ENCODE measurements at regions not wholly inside any gene's neighbourhood (a gene's known extent, or its start where the extent isn't known, plus 50 kb on each side); places are given as distances from the start of the nearest gene placed in this dataset.

DNA sequence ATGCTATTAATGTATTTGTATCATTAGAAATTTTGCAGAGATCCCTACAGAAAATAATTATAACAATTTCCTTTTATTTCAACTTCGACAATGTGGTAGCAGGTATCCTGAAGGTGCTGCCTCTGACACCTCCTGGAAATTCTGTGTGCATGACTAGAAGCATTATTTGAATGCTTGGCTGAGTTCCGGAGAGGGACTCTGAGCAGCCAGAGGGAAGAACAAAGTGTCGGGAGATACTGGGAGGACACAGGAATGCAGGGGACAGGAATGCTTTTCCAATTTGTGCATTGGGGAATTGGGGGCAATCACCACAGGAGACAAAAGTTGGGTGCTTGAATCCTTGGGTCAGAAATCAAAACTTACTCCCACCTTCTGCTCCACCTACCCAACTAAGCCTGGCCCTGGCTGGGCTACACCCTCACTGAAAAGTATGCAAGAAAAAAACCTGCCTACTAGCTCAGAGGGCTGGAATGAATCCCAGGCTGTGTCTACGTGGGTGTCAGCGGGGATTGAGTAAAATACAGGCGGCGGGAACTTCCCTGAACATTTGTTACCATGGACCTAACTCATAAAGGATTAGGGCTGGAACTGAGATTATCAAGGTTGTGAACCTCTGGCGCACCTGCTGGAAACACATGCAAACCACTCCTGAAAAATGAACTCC lies 299.3 kb downstream of the SOX11 start:
- DNase-seq: no peak

GRCh38 chr2:5995832-5996231 lies 303.6 kb downstream of the SOX11 start:
- no peak for DNase-seq

GRCh38 chr2:6008186-6008585 lies 316.0 kb downstream of the SOX11 start:
- DNase-seq: no peak

- no peak for DNase-seq
Observed at GRCh38 chr2:6008726-6009125, 316.5 kb downstream of the SOX11 start.

GRCh38 chr2:6010163-6010562 lies 318.0 kb downstream of the SOX11 start:
- no peak for DNase-seq

GRCh38 chr2:6011921-6012320 lies 319.7 kb downstream of the SOX11 start:
- DNase-seq: no peak

- no peak for DNase-seq
Observed at GRCh38 chr2:6017736-6018286, 325.6 kb downstream of the SOX11 start.

- DNase-seq: no peak
Observed at GRCh38 chr2:6024229-6024628, 332.0 kb downstream of the SOX11 start.

DNA sequence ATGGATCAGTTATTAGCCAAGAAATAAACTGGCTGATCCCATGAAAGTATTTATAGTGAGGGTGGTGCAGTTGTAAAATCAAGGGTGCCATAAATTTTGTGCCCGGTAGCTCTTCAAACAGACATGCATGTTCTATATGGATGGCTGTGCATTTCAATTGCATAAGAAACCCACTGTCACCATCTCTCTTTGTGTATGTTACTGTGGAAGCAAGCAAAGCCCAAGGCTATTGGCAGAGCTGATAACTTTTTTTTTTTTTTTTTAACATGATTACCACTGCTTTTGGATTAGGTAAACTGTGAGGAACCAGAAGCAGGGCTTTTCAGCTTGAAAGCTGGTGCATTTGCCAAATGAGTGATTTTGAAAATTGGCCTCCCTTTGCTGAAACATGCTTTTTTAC lies 332.6 kb downstream of the SOX11 start:
- DNase-seq: no peak

DNA sequence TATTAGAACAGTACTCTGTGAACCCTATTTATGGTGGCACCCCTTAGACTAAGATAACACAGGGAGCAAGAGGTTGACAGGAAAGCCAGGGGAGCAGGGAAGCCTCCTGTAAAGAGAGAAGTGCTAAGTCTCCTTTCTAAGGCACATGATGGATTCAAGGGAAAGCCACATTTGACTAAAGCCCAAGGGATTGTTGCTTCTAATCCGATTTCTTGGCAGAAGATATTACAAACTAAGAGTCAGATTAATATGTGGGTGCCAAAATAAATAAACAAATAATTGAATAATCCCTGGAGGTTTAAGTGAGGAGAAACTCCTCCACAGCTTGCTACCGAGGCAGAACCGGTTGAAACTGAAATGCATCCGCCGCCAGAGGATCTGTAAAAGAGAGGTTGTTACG lies 333.2 kb downstream of the SOX11 start:
- no peak for DNase-seq

GRCh38 chr2:6027066-6027465 lies 334.9 kb downstream of the SOX11 start:
- no peak for DNase-seq

DNA sequence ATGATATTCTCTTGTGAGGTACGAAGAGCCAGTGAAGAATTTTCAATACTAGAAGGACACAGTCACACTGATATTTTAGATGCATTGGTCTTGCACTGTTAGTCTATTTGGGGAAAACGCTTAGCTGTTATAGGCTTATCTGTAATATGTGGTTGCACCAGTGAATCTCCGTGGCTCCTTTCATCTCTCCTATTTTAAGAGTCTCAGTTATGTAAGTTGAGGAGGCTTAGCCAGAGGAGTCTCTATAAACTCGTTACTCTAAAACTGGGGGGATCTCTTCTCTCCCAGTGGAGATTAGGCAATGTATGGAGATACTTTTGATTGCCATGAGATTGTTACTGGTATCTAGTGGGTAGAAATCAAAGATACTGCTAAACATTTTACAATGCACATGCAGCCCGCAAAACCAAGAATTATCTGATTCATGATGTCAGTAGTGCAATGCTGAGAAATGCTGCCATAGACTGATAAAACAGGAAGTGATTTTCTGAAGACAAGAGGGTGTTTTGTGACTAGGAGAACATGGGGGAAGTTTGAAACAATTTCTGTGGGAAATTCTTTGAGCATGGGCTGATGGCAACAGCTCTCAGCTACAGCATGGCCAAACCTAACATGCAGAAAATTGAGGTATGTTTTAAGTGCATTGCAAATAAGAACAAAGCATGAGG lies 339.1 kb downstream of the SOX11 start:
- DNase-seq: no peak

GRCh38 chr2:6036211-6036610 lies 344.0 kb downstream of the SOX11 start:
- no peak for DNase-seq

DNA sequence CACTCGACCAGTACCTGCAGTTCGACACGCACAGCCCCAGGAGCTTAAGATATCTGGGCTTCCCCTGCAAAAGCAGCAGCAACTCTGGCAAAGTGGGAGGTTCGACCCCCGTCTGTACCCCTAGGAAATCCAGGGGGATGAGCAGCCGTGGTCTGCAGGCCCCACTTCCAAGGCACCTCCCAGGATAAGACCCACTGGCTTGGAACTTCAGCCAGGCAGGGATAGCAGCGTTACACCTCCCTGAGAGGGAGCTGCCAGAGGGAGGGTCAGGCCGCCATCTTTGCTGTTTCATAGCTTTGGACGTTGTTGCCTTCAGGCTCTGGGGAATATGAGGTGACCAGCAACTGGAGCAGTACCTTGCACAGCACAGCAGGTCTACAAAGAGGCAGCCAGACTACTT lies 351.1 kb downstream of the SOX11 start:
- no peak for DNase-seq

GRCh38 chr2:6052649-6053048 lies 360.5 kb downstream of the SOX11 start:
- DNase-seq: no peak

- peak; percentile 35 for DNase-seq
Observed at GRCh38 chr2:6053743-6054142, 361.6 kb downstream of the SOX11 start.

DNA sequence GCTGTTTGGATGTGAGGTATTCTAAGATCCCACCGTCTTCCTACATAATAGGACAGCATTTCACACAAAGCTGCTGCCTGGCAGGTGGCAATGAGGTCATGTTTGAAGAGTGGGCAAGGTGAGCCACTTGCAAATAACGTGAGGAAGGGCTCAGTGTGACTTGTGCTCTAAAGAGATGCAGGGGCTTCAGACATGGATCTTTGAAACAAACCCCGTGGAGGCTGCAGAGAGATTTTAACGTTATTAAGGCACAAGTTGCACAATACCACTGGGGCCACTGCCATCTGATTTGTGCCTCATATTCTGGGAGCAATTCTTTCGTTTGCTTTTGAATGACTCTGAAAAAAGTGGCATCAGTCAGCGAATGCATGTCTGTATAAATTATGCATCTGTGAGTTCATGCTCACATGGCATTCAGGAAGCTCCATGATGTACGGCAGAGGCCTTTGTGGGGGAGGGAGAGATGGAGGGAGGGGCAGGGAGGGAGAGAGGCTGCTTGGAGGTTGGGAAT lies 362.0 kb downstream of the SOX11 start:
- peak; percentile 52 for DNase-seq

DNA sequence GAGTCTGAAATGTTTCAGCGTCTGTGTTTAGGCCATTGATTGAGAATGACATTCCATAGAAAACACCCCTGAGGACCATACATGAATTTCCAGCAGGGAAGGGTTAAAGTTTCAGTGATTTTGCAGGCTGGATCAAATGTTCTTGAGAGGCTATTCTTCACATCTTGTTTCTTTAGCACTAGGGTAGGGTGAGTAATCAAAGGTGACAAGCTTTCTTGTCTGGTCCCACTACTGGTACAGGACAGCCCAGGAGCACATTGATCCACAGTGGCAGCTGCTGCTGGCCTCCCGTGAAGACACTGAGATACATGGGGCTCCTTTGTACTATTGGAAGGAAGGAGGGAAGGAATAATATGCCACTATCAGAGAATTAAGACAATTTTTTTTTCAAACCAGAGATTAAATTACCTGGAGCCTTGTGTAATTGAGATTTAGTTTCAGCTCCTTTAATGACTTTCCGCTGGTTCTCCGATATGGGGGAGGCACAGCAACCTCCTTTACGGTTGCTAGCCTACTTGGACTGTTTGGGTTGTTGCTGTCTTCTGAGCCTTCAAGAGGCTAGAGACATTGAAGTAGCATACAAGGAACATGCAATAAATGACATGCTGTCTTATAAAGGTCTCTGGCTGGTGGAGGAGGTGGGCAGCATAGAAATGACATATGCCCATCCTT lies 368.9 kb downstream of the SOX11 start:
- DNase-seq: no peak

GRCh38 chr2:6064757-6065156 lies 372.6 kb downstream of the SOX11 start:
- no peak for DNase-seq

- DNase-seq: no peak
Observed at GRCh38 chr2:6065703-6066102, 373.5 kb downstream of the SOX11 start.

- DNase-seq: no peak
Observed at GRCh38 chr2:6067089-6067488, 374.9 kb downstream of the SOX11 start.

DNA sequence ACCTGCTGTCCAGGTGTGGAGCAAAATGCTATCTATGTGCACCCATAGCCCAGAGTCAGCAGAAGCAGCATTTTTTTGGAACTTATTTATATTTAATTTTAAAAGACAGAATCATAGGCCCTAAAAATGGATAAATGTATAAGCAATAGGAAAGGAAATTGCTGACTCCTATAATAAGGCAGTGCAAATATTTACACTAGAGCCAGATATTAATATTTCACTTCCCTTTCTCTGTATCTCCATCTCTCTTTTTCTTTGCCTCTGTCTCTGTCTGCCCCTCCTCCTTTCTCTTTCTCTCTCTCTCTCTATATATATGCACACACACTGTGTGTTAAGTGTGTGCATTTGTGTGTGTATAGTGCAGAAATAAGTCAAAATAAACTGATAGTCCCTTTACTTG lies 375.6 kb downstream of the SOX11 start:
- no peak for DNase-seq

DNA sequence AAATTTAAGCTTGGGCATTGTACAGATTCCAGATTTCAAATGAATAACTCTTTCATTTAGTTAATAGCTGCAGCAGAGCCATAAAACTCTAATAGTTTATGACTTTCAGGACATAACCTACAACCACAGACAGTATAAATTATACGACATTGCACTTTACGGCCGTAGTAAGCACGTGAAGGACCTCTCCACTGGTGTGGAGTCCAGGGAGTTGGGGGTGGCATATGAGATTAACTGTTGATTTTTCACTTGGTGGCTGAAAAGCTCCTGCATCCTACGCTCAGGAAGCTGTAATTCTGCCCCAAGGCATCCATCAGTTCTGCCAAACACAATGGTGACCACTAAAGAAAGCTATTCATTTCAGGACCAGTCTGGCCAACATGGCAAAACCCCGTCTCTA lies 376.2 kb downstream of the SOX11 start:
- DNase-seq: peak; percentile 69

GRCh38 chr2:6069381-6069780 lies 377.2 kb downstream of the SOX11 start:
- peak; percentile 89 for DNase-seq
